Mesothelial cell of epicardium (in vitro differentiated cells): ENCODE measurements at regions not wholly inside any gene's neighbourhood (a gene's known extent, or its start where the extent isn't known, plus 50 kb on each side); places are given as distances from the start of the nearest gene placed in this dataset.

Experiments
- DNase-seq, 2 experiments: peaks; one replicate each; pipeline ENCODE4 v3.0.0; 2021; ENCODE audit warnings: low spot score in 2 of 2; ENCODE audit not compliant: unreplicated experiment in 2 of 2
- H3K27ac Mint-ChIP-seq: 2 replicates; pipeline ENCODE4 v1.8.0; 2021; ENCODE audit warnings: mixed read lengths
- H3K27me3 Mint-ChIP-seq: 2 replicates; pipeline ENCODE4 v1.8.0; 2021; ENCODE audit warnings: low read depth, mixed read lengths
- H3K36me3 Mint-ChIP-seq: 2 replicates; pipeline ENCODE4 v1.8.0; 2021; ENCODE audit warnings: mixed read lengths
- H3K4me1 Mint-ChIP-seq: 2 replicates; pipeline ENCODE4 v1.8.0; 2021; ENCODE audit warnings: mixed read lengths
- H3K4me3 Mint-ChIP-seq: 2 replicates; pipeline ENCODE4 v1.8.0; 2021; ENCODE audit warnings: mild to moderate bottlenecking, moderate library complexity, mixed read lengths
- H3K9me3 Mint-ChIP-seq: 2 replicates; pipeline ENCODE4 v1.8.0; 2021; ENCODE audit warnings: mixed read lengths
- TF ChIP-seq, protein P1 (sequence below): fragments of 200-600 bp; sonication (generic); IDR thresholded peaks from one replicate; pipeline ENCODE4 v1.5.0; 2021; ENCODE audit warnings: antibody characterized with exemption; ENCODE audit not compliant: unreplicated experiment

DNA sequence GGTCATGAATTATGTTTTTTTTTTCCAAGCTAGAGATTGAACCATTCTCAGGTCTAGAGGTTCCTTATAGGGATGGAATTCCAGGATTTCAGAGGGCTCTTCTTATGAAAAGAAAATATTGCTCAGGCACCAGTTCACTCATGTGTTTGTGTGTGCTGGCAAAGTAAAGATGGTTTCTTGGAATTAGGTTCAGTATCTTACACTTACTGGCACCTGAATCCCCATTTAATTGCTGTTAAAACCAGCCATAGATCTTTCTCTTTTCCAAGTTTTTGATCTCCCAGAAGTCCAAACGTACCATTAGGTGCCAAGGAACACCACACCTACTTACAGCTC is 508.4 kb downstream of the CDH26 start:
- no peak for DNase-seq
- Mint-ChIP-seq H3K9me3 (no peaks in the 10 kb centered on the region), H3K4me1 (no peaks in the 10 kb centered on the region), H3K27ac (no peak overlapping the region), H3K36me3 (no peaks in the 10 kb centered on the region), H3K27me3 (peaks cover 13% of the 10 kb centered on the region), H3K4me3 (no peak overlapping the region)
- TF ChIP-seq, protein P1, sequence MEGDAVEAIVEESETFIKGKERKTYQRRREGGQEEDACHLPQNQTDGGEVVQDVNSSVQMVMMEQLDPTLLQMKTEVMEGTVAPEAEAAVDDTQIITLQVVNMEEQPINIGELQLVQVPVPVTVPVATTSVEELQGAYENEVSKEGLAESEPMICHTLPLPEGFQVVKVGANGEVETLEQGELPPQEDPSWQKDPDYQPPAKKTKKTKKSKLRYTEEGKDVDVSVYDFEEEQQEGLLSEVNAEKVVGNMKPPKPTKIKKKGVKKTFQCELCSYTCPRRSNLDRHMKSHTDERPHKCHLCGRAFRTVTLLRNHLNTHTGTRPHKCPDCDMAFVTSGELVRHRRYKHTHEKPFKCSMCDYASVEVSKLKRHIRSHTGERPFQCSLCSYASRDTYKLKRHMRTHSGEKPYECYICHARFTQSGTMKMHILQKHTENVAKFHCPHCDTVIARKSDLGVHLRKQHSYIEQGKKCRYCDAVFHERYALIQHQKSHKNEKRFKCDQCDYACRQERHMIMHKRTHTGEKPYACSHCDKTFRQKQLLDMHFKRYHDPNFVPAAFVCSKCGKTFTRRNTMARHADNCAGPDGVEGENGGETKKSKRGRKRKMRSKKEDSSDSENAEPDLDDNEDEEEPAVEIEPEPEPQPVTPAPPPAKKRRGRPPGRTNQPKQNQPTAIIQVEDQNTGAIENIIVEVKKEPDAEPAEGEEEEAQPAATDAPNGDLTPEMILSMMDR = no peak

DNA sequence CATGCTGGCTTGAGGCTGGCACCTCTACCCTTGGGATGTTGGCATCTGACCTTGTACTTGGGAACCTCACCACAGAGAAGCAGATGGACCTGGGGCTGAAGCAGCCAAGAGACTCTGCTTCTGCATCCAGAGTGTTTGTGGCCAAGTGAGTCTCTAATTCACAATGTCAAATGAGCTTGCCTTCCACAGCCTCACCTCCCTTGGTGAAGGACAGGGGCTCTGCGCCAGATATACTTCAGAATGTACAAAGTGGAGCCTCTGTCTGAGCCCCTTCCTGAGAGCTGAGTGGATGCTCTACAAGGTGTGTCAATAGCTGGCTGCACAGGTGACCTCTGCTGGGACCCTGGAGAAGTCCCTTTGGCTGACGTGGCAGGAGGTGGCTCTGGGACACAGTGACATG is 508.9 kb downstream of the CDH26 start:
- no peak overlapping the region for H3K27ac Mint-ChIP-seq
- H3K36me3 Mint-ChIP-seq = no peaks in the 10 kb centered on the region
- H3K27me3 Mint-ChIP-seq = peaks cover 12% of the 10 kb centered on the region
- H3K9me3 Mint-ChIP-seq = no peaks in the 10 kb centered on the region
- TF ChIP-seq, protein P1 = no peak
- H3K4me3 Mint-ChIP-seq = no peak overlapping the region
- no peak for DNase-seq
- no peaks in the 10 kb centered on the region for H3K4me1 Mint-ChIP-seq

DNA sequence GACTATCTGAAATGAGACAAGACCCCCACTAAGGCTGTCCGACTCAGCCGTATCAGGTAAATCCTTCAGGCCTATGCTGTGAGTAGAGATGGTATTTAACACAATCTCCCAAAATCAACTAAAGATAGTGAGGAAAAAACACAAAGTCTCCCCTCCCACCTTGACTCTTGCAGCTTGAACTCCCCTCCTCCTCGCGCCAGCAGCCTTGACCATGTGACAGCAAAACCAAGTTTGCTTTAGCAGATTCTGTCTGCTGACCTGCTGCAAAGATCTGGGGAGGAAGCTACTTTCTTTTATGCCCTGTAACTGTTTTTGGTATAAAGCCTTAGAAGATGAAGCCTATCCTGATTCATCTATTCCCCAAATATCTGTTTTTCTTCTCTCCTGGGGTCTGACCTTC is 509.5 kb downstream of the CDH26 start:
- Mint-ChIP-seq H3K36me3 (no peaks in the 10 kb centered on the region), H3K27ac (no peak overlapping the region), H3K27me3 (peaks cover 12% of the 10 kb centered on the region), H3K4me1 (no peaks in the 10 kb centered on the region), H3K4me3 (no peak overlapping the region), H3K9me3 (no peaks in the 10 kb centered on the region)
- TF ChIP-seq, protein P1 = no peak
- no peak for DNase-seq

DNA sequence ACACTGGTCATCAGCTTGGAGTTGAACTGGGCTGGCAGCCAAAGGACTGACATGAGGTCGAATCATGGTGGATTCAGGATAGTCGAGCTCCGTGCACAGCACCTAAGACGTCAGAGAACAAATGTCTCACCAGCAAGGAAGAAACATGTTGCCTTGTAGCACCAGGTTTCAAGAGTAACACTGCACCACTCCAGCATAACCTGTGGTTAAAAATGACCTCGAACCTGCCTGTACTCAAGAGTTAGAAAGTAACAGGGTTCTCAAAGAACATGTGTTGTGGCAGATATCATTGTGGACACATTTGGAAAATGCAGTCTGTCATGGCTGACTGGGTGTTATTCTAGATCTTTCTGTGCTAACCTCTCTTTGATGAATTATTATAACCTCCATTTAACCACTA is 511.6 kb downstream of the CDH26 start:
- Mint-ChIP-seq H3K36me3 (no peaks in the 10 kb centered on the region), H3K4me1 (no peaks in the 10 kb centered on the region), H3K9me3 (no peaks in the 10 kb centered on the region), H3K27ac (no peak overlapping the region), H3K4me3 (no peak overlapping the region), H3K27me3 (peaks cover 11% of the 10 kb centered on the region)
- DNase-seq = no peak
- TF ChIP-seq, protein P1 = no peak

DNA sequence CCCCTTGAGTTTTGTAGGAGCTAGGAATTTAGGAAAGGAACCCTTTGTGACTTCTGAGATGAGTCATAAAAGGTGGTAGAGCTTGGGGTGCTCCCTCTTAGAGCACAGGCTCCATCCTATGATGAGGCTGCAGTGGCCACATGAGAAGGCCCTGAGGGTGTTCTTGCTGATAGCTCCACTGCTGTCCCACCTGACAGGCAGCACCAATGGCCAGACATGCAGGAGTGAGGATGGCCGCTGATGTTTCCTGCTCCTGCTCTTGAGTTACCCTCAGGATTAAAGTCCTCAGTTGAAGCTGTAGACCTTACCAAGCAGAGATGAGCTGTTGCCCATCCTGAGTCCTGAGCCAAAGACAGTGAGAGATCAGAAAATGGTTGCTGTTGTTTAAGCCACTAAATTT is 512.1 kb downstream of the CDH26 start:
- Mint-ChIP-seq H3K27ac (no peak overlapping the region), H3K36me3 (no peaks in the 10 kb centered on the region), H3K9me3 (no peaks in the 10 kb centered on the region), H3K4me3 (no peak overlapping the region), H3K27me3 (peaks cover 10% of the 10 kb centered on the region), H3K4me1 (no peaks in the 10 kb centered on the region)
- DNase-seq = no peak
- TF ChIP-seq, protein P1 = no peak

DNA sequence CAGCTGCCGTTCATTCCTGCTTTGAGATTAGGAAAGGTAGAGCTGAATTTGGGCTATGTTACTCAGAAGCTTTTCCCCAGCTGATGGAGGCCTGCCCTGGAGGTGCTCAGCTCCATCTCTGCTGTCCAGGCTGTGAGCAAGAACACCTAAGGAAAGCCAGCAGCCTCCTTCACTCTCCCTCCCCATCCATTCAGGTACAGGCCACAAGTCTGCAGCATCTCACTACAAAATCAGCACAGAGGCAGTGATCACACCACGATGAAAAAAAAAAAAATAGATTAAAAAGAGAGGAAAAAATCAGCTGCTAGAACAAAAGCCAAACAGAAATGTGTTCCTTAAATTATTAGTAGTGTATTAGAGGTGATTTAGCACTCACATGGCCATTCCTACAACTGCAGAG is 515.0 kb downstream of the CDH26 start:
- H3K36me3 Mint-ChIP-seq = no peaks in the 10 kb centered on the region
- DNase-seq = no peak
- no peak overlapping the region for H3K27ac Mint-ChIP-seq
- peaks cover 10% of the 10 kb centered on the region for H3K27me3 Mint-ChIP-seq
- TF ChIP-seq, protein P1 = no peak
- no peaks in the 10 kb centered on the region for H3K4me1 Mint-ChIP-seq
- no peak overlapping the region for H3K4me3 Mint-ChIP-seq
- no peaks in the 10 kb centered on the region for H3K9me3 Mint-ChIP-seq
